ENCODE measurements at regions not wholly inside any gene's neighbourhood (a gene's known extent, or its start where the extent isn't known, plus 50 kb on each side); places are given as distances from the start of the nearest gene placed in this dataset.

DNA sequence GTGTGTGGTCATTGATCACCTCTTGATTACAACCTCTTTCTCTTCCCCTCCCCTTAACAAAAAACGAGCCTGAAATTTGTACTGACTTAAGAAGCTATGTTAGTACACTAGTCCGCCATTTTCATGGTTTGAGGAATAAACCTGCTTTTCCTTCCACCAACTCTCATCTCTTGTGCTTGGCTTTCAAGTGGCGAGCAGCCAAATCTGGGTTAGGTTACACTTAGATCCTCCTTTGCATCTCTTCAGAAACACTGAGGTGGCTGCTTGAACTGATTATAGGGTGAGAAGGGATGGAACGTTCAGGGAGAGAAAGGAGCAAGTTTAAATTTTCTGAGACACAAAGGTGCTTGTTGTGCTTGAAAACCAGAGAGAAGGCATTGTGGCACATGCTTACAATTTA, 2171.4 kb downstream of the LRRC4C start:
- no peak for DNase-seq

DNA sequence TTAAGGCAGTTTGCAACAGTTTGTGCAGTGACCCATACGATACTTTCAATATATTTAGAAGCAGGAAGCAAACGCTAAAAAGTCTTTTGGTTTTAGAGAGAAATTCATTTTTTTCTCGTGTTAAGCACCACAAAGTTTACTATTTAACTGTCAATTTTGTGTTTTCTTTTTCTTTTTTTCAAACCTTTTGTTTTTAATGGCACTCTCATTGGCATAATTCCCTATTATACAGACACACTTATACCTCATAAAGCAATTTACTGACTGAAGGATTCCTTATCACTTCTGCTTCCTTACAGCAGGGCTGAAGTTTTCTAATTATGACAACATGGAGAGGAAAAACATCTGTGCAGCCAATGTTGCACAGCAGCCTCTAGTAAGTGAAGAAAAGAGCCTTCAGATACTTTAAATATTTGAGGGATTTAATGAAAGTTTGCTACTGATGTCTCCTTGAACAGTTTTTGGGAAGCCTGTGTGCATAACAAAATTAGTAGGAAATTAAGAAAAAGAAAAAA, 2191.2 kb downstream of the LRRC4C start:
- DNase-seq, result no peak

DNA sequence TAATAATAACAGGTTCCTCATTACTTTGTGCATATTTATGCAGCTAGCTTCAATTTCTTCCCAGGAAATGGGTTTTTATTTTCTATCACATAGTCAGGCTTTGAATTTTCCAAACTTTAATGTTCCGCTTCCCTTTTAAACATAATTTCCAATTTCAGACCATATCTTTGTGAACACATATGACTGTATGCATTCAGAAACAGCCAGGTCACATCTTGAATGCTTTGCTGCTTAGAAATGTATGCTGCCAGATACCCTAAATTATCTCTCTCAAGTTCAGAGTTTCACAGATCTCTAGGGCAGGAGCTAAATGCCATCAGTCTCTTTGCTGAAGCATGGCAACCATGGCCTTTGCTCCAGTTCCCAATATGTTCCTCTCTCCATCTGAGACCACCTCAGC, 2203.8 kb downstream of the LRRC4C start:
- no peak for DNase-seq

DNA sequence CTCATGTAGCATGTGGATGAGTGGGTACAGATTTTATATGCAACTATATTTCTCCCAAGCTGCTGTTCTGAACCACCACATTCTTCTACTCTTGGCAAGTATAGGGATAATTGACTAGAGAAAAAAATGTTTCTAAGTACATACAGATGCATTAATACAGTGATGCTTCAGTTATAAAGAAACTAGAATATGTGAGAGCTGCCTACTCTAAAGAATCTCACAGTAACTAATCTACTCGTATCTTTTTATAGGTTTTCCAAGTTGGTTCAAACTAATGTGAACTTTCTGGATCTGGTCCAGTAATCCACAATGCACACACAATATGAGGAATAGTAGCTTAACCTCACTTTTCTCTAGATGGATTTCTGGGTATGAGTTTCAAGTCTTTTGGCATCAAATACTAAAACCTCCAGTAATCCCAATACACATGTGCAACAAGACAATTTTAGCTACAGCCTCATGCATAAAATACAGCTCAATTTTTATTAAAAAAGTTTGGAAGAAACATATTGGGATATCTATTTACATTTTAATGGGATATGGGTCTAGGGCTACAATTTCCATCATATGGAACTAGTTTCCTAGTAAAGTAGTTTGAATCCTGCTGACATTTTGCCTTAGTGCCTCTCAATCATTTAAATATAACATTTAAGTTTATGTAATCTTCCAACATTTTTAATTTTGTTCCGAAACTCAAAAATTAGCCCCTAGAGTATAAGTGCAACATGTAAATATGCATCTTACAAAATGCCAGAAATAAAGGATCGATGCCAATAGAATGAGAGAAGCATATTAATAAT, 2209.7 kb downstream of the LRRC4C start:
- no peak for DNase-seq

DNA sequence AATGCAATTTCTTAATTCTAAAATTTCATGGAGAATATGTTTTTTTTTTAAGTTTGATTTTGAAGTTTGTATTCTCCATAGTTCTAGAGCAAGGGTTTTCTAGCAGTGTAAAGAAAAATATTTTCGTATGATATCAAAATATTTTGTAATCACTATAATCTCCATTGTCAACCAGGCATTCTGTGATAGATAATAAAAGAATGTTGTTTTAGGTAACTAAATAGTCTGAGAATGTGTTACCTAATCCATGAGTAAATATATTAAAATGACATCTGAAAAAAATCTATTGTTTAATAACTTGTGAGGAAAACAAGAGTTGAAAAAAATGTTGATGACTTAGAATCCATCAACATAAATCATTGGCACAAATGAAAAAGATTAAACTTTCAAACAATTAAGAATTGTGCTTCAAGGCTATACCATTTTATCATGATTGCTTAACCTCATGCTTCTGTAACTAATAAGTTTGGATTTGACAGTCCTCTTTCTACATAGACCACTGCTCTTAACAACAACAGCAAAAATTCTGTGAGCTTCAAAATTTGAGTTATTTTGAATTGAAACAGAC, 2211.8 kb downstream of the LRRC4C start:
- DNase-seq, result no peak

DNA sequence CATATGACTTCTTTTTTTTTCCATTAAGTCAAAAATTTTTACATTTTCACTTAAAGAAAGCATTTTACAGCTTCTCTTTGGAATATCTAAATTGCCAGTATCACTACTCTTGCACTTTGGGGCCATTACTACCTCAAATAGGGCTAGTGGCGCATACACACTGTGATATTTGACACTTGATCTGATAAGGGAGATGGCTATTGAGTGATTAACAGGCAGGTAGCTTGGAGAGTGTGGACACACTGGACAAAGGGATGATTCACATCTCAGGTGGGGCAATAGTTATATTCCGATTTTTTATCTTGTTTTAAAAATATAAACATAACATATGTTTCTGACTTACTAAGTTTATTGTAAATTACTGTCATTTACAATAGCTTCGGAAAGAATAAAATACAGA, 2219.9 kb downstream of the LRRC4C start:
- no peak for DNase-seq

DNA sequence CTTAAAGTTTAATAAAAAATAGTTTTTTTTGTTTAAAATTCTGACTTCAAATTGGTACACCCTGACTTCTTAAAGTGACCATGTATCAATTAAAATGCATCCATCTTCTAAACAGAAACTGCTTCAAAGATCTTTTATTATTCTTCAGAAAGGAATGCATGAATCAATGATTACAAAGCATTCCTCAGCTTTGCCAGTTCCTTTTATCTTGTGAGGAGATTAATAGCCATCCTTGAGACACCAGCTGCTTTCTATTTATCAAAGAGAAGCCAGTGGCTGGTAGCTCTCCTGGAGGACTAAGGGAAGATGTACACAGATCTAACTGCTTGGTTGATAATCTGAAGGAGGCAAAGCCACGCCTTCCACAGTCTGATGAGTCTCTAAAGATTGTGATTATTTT, 2222.5 kb downstream of the LRRC4C start:
- no peak for DNase-seq

DNA sequence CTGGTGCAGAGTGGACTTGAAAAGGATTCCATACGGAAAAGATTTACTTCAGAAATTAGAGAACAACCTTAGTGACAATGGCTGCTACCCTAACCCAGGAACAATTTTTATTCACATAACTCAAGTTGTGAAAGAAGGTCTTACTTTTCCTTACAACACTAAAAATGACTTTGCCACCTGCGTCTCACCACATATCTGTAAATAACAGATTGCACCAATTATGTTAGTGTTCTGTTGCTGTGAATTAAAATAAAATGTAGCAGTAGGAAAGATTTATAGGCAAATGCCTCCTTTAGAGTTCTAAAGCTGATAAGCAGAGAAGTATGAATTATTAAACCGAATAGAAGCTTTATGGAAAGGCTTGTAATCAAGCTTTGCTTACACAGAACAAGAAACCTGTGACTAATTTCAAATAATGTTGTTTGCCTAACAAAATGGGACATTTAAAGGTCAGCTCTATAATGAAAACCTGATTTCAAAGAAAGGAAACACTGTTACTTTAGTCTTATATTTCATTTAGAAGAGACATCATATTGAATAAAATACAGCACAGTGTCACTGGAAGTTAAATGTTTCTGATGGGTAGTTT, 2237.8 kb downstream of the LRRC4C start:
- DNase-seq, result no peak

DNA sequence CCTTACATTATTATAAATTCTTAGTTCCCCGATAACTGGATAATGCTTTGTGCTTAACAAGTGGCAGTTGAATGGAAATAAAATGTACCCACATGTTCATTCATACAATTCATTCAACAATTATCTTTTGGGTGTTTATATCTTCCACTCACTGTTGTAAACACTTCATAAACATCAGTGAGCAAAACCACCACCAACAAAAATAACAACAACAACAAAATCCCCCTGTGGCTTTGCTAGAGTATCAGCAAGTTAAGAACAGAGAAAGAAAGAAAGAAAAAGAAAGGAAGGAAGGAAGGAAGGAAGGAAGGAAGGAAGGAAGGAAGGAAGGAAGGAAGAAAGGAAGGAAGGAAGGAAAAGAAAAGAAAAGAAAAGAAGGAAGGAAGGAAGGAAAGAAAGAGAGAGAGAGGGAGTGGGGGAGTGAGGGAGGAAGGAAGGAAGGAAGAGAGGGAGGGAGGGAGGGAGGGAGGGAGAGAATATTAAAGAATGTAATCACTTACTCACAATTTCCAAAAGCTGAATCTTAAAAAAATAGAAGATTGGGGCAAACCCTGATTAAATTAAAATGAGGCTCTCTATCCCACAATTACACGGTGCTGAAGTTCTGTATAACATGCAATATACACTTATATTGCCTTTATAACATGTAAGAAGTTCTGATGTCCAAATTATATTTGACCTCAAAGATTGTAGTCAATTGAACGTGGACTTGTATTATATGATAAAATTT, 2238.8 kb downstream of the LRRC4C start:
- no peak for DNase-seq

DNA sequence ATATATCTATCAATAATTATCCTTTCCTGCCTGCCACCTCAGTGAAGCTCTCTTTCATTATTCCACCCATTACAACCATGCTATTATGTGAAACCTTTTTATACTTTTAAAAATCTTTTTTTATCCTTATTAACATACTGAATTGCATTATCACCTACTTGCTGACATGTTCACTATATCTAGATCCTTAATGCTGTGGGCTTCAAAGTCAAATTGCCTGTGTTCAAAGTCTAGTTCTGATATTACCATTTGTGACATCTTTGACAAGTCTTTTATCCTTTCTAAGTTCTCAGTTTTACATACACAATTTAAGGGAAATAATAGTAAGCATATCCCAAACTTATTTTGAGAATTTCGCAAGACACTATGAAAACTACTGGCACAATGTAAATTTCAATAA, 2239.4 kb downstream of the LRRC4C start:
- DNase-seq, result no peak

DNA sequence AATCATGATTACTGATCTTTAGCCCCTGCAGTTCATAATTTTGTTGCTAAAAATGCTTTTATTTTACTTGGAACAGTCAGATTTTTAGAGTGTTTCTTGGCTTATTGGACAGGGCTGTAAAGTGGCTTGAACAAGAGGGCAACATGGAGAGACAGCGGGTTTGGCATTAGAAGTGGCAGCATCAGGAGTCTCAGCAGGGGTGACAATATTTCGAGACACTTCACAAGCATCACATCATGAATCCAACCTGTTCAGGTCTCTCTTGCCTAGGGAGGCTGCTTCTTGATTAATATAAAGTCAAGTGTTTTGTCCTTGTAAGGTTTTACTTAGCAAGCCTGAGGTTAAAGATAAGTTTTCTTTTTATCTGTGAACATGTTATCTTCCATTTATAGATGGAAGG, 2249.5 kb downstream of the LRRC4C start:
- DNase-seq, result no peak

DNA sequence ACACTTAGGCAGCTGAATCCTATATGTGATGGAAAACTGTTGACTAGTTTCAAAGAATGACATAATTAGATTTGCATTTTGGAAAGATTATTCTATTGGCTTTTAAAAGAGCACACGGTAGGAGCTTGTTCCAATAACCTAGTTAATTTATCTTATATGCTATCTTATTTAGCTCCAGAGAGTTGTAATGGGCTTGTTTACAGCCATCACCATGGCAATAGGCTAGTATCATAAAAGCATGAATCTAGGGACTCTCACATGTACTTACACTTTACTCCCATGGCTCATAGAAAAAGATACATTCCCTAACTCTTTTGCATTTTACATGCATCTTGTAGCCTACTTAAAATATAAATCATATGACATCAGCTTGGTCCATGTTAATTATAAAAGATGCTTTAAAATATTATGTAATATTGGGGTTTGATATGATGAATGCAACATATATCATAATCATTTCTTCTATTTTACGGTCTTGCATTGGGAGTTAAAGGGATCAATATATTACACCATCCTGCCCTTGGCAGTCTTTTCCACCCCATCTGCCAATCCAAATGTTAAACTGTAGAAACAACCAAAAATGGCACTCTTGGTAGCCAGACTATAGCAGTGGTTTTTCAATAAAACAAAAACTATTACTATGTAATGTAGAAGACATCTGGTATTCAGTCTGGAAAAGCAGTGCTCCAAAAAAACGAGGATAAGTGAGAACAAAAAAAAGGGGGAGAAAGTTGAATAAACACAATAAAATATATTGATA, 2254.0 kb downstream of the LRRC4C start:
- DNase-seq, result no peak

DNA sequence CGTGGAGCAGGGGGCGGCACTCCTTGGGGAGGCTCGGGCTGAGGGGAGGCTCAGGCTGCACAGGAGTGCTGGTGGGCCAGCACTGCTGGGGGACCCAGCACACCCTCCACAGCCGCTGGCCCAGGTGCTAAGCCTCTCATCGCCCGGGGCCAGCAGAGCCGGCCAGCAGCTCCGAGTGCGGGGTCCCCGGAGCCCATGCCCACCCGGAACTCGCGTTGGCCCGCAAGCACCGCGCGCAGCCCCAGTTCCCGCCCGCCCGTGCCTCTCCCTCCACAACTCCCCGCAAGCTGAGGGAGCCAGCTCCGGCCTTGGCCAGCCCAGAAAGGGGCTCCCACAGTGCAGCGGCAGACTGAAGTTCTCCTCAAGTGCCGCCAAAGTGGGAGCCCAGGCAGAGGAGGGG, 2266.8 kb downstream of the LRRC4C start:
- no peak for DNase-seq

DNA sequence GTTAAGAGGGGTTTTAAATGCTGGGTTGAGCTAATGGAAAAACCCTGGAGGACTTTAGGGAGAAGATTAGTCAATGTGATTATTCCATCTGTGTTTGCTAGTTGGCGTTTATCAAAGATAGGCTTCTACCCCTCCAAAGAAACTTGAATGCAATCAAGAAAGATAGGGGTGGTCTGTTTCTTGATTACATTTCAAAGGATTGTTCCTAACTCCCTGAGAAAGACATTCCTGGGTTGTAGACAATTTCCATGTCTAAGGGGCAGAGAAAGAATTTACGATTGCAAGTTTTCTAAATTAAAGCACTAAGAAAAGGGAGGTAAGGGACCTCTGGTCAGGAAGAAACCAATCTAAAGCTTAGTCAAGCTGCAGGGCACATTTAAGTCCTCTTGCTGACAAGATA, 2268.7 kb downstream of the LRRC4C start:
- DNase-seq, result no peak

DNA sequence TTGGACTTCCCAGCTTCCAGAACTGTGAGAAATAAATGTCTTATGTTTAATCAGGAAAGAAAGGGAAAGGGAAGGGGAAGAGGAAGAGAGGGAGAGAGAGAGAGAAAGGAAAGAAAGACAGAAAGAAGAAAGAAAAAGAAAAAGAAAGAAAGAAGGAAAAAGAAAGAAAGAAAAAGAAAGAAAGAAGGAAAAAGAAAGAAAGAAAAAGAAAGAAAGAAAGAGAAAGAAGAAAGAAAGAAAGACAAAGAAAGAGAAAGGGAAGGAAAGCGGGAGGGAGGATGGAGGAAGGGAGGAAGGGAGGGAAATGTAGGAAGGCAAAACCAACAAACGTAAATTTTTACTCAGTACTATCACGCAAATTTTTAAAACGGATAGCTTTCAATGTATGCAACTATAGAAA, 2281.8 kb downstream of the LRRC4C start:
- DNase-seq, result no peak

DNA sequence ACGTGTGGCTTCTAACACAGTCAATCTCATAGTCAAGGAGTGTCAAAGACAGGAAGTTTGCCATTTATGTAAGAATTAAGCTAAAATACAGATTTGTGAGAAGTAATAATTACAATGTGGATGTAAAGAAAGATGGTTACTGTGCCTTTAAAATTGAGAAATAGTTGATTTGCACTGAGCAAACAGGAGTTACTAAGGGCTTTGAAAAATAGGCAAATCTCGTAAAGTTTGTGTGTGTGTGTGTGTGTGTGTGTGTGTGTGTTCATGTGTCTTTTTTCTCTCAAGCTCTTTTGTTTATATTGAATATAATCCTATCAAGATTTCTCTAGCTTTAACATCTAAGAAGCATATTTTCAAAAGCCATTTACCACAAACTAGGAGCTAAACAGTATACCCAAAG, 2284.5 kb downstream of the LRRC4C start:
- no peak for DNase-seq

DNA sequence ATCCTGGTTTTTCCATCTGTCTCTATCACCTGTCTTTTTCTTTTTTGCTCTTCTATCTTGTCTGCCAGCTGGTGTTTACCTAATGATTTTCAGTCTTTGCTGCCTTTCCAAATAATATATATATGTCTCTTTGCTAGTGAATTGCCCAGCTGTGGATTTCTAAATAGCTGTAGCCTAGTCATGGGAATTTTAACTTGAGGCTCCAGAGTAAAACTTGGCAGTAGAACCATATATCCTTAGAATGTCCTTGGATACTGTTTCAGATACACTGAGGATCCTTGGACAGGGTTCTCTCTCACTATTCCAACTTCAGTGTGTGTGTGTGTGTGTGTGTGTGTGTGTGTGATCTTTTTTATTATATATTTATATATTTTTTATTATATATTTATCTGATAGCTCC, 2285.3 kb downstream of the LRRC4C start:
- DNase-seq, result no peak

DNA sequence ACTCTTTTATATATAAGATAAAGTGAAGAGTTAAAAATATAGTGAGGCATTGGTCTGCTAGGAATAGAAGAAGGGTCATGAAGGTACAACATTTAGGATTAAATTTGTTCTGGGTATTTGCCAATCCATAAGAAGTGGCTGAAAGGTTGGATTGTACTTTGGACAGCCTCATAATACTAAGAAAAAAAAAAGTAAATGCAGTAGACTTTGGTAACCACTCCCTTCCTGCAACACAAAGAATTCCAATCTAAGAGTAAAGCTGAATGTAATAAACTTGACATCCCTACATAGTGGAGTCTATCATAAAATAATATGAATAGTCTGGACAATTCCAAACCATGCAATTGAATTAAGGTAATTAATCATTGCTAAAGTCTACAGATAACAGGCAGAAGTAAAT, 2294.4 kb downstream of the LRRC4C start:
- DNase-seq, result no peak

DNA sequence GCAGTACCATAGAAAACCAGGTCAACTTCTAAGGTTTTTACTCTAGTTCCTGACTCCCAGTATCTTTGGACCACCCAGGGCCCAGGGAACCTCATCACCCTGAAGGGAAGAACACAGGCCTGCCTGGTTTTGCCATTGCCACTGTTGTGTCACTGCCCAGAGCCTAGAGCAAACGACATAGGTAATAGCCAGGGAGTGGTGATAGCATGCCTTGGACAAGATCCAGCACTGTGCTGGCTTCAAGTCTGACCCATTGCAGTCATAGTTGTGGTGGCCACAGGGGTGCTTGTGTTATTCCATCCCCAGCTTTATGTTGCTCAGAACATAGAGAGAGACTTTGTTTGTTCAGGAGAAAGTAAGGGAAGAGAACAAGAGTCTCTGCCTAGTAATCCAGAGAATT, 2310.2 kb downstream of the LRRC4C start:
- no peak for DNase-seq

DNA sequence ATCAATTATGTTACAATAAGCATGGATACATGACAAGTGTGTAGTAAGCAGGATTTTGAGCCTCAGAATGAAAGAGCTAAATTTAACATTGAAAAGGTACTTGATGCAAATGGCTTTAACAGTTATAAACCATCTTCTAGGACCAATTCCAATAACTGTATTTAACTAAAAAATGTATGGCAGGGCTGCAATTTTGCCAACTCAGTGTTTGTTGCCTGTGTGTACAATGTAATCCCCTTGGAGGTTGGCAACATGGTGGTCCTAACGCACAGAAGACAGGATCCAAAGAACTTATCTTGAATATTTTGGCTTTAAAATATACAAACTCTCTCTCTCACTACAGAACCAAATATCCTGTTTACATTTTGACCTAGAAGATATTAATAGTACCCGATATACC, 2314.1 kb downstream of the LRRC4C start:
- no peak for DNase-seq

DNA sequence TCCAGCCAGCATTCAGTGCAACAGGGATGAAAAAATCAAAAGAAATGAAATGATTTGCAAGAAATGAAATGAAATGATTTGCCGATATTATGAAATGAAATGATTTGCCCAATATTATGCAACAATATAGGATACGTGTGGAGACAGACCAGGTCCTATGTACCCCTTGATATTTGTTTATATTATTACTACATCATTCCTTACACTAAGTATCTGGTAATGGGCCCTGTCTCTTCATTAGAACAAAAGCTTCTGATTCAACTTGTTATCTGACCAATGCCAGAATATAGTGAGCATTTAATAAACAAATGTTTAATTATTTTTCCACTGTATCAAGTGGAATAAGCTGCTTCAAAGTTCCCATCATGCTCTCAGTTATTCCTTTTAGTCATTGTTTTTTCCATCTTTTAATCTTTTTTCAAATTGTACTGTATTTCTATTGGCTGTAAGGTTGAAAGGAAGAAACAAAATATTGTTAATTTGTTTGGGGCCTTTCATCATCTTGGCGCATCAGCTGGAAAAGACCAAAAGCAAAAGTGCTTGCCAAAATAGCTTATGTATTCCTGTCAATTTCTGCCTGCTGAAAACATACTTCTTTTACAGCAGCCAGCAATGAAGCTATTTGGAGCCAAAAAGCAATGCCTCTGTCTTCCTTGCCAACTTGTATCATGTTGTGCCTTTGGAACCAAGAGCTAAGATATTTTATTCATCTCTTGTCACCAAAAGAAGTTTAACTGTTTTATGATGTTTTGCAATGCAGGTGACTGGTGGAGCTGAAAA, 2314.9 kb downstream of the LRRC4C start:
- DNase-seq, result no peak

DNA sequence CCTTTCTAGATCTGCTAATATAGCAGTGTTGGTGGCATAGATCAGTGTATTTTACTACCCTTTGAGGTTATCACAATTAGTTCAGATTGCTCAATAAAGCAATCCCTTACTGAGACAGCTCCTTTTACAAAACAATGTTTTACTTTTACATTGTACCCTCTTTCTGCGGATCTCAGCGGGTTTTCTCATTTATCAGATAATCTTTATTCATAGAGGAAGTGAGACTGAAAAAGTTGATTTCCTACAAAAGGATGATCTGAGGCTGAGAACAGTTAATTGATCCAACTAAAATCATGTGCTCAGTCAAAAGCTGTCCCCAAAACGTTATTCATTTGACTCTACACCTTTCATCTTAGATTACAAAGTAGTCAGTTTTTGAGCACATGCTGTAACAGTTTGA, 2319.9 kb downstream of the LRRC4C start:
- DNase-seq, result no peak

Measured in MV-4-11 (cell line).